ENCODE measurements at regions not wholly inside any gene's neighbourhood (a gene's known extent, or its start where the extent isn't known, plus 50 kb on each side); places are given as distances from the start of the nearest gene placed in this dataset.

GRCh38 chr4:116489739-116490138, 595.6 kb downstream of the TRAM1L1 start:
- H4K5ac ChIP-seq (ENCODE audit: insufficient read length, low read depth, low read length): no peak overlapping the region
- H3K23me2 ChIP-seq (ENCODE audit: insufficient read length, low read depth, low read length, poor library complexity, severe bottlenecking): no peaks in the 10 kb centered on the region
- no peak overlapping the region for H4K8ac ChIP-seq (replicated peaks; ENCODE audit: insufficient read length, low read depth, low read length)
- Mint-ChIP-seq H3K4me1 (no peaks in the 10 kb centered on the region), H3K27me3 (ENCODE audit: low read depth) (no peaks in the 10 kb centered on the region), H3K27ac (no peak overlapping the region), H3K36me3 (ENCODE audit: insufficient read depth in 1 of 3, low read depth in 3 of 3) (no peaks in the 10 kb centered on the region), H3K9me3 (no peaks in the 10 kb centered on the region), H3K4me3 (no peak overlapping the region)
- H3K18ac ChIP-seq (ENCODE audit: insufficient read length, low read depth, low read length): no peak overlapping the region
- no peaks in the 10 kb centered on the region for H4K20me1 ChIP-seq (ENCODE audit: control insufficient read depth, insufficient read depth, insufficient read length)
- H3K79me1 ChIP-seq (ENCODE audit: insufficient read depth, low read depth, low read length, poor library complexity, severe bottlenecking): no peaks in the 10 kb centered on the region
- no peak overlapping the region for H2AK5ac ChIP-seq (ENCODE audit: insufficient read length, low read length)
- H3T11ph ChIP-seq (ENCODE audit: low read length): no peak overlapping the region
- H3K27me3 ChIP-seq (ENCODE audit: insufficient read depth, low read length): no peaks in the 10 kb centered on the region
- no peak overlapping the region for H2BK20ac ChIP-seq (ENCODE audit: low read depth, low read length, poor library complexity, severe bottlenecking)
- H2BK12ac ChIP-seq (ENCODE audit: insufficient read length, low read depth, low read length): no peak overlapping the region
- no peak overlapping the region for H2BK15ac ChIP-seq (ENCODE audit: low read depth, low read length)
- no peaks in the 10 kb centered on the region for H3K4me1 ChIP-seq (ENCODE audit: insufficient read depth, low read length)
- no peak overlapping the region for H3K4me2 ChIP-seq (ENCODE audit: insufficient read depth, insufficient read length, low read length)
- no peak overlapping the region for H2BK5ac ChIP-seq (ENCODE audit: insufficient read length, low read length)
- H3K23ac ChIP-seq (ENCODE audit: insufficient read length, low read depth, low read length): no peak overlapping the region
- no peak overlapping the region for H3K4ac ChIP-seq (ENCODE audit: low read depth, low read length)
- no peak overlapping the region for H2AFZ ChIP-seq (ENCODE audit: low read length)
- no peaks in the 10 kb centered on the region for H3K79me2 ChIP-seq (ENCODE audit: insufficient read depth, low read length)
- no peak overlapping the region for H2BK120ac ChIP-seq (ENCODE audit: low read depth, low read length, poor library complexity, severe bottlenecking)
- no peak overlapping the region for H3K9ac ChIP-seq (ENCODE audit: extremely low read depth, insufficient read length, low read length)
- TF ChIP-seq CTCF (conservative IDR thresholded peaks at IDR 0.05): no peak
- H3K56ac ChIP-seq (ENCODE audit: insufficient read length, low read depth, low read length): no peak overlapping the region
- DNase-seq: no peak
- no peak overlapping the region for H3K14ac ChIP-seq (ENCODE audit: insufficient read depth, low read length)
- no peaks in the 10 kb centered on the region for H3K9me3 ChIP-seq (ENCODE audit: control insufficient read depth, low read depth, low read length)
- no peak overlapping the region for H3K27ac ChIP-seq (ENCODE audit: insufficient read length, low read depth, low read length)
- H4K91ac ChIP-seq (ENCODE audit: insufficient read length, low read depth, low read length): no peak overlapping the region
